ENCODE measurements at regions not wholly inside any gene's neighbourhood (a gene's known extent, or its start where the extent isn't known, plus 50 kb on each side); places are given as distances from the start of the nearest gene placed in this dataset.

DNA sequence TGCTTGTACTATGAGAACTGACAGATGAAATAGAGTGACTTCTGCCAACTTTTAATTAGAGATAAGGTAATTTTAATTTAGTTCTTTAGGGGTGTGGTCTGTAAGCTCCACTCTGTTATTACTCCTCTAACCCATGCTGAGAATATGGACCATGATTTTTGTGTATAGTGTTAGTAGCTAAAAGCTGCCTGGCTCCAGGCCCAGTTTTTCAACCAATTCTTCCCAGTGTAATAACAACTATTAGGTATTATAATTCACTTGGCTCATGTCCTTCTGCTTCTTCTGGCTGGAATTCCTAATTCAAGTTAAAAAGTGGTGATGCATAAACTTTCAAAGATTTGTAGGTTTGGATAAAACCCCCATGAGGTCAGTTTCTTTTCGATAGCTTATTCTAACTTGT, 216.3 kb downstream of the ISL1 start:
- no peak for TF ChIP-seq MYC (IDR thresholded peaks at IDR 0.05; ENCODE audit: low read depth, low read length)
- TF ChIP-seq POLR2A (IDR thresholded peaks at IDR 0.05; ENCODE audit: extremely low read depth, insufficient read length), result no peak
- TF ChIP-seq, protein P1, sequence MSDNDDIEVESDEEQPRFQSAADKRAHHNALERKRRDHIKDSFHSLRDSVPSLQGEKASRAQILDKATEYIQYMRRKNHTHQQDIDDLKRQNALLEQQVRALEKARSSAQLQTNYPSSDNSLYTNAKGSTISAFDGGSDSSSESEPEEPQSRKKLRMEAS (IDR thresholded peaks at IDR 0.05; ENCODE audit: low read depth, low read length), result no peak
- TF ChIP-seq, protein P2, sequence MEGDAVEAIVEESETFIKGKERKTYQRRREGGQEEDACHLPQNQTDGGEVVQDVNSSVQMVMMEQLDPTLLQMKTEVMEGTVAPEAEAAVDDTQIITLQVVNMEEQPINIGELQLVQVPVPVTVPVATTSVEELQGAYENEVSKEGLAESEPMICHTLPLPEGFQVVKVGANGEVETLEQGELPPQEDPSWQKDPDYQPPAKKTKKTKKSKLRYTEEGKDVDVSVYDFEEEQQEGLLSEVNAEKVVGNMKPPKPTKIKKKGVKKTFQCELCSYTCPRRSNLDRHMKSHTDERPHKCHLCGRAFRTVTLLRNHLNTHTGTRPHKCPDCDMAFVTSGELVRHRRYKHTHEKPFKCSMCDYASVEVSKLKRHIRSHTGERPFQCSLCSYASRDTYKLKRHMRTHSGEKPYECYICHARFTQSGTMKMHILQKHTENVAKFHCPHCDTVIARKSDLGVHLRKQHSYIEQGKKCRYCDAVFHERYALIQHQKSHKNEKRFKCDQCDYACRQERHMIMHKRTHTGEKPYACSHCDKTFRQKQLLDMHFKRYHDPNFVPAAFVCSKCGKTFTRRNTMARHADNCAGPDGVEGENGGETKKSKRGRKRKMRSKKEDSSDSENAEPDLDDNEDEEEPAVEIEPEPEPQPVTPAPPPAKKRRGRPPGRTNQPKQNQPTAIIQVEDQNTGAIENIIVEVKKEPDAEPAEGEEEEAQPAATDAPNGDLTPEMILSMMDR (IDR thresholded peaks at IDR 0.05; ENCODE audit: low read depth, low read length), result no peak
- no peak overlapping the region for H3K4me3 ChIP-seq (ENCODE audit: low read depth, low read length)
- DNase-seq (ENCODE audit: low read depth), result no peak

DNA sequence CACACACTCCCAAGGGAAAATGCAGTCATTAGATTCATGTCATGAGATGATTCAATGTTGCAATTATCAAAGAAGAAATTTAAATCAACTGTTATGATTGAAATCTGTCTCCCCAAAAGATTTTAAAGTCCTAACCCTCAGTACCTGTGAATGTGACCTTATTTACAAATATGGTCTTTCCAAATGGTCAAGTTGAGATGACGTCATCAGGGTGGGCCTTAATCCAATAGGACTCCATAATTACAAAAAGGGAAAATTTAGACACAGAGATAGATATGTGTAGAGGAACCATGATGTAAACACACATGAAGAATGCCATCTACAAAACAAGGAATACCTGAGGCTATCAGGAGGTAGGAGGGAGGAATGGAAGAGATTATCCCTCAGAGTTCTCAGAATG, 221.1 kb downstream of the ISL1 start:
- TF ChIP-seq MYC (IDR thresholded peaks at IDR 0.05; ENCODE audit: low read depth, low read length) (no peak), POLR2A (IDR thresholded peaks at IDR 0.05; ENCODE audit: extremely low read depth, insufficient read length) (no peak)
- TF ChIP-seq, protein P1 (IDR thresholded peaks at IDR 0.05; ENCODE audit: low read depth, low read length), result no peak
- TF ChIP-seq, protein P2 (IDR thresholded peaks at IDR 0.05; ENCODE audit: low read depth, low read length), result no peak
- H3K4me3 ChIP-seq (ENCODE audit: low read depth, low read length), result no peak overlapping the region
- DNase-seq (ENCODE audit: low read depth), result no peak

DNA sequence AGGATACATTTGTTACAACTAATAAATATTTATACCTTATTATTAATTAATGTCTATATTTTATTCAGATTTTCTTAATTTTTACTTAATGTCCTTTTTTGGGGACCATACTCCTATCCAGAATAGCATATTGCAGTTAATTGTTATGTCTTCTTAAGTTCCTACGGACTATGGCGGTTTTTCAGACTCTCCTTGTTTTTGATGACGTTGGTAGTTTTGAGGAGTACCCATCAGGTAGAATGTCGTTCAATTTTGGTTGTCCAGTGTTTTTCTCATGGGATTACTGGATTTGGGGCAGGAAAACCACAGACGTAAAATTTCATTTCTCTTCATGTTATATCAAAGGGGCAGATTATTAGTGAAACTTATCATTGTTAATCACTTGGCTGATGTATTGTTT, 223.7 kb downstream of the ISL1 start:
- H3K4me3 ChIP-seq (ENCODE audit: low read depth, low read length), result no peak overlapping the region
- TF ChIP-seq MYC (IDR thresholded peaks at IDR 0.05; ENCODE audit: low read depth, low read length), result no peak
- TF ChIP-seq, protein P2 (IDR thresholded peaks at IDR 0.05; ENCODE audit: low read depth, low read length), result no peak
- TF ChIP-seq, protein P1 (IDR thresholded peaks at IDR 0.05; ENCODE audit: low read depth, low read length), result no peak
- no peak for TF ChIP-seq POLR2A (IDR thresholded peaks at IDR 0.05; ENCODE audit: extremely low read depth, insufficient read length)
- no peak for DNase-seq (ENCODE audit: low read depth)

DNA sequence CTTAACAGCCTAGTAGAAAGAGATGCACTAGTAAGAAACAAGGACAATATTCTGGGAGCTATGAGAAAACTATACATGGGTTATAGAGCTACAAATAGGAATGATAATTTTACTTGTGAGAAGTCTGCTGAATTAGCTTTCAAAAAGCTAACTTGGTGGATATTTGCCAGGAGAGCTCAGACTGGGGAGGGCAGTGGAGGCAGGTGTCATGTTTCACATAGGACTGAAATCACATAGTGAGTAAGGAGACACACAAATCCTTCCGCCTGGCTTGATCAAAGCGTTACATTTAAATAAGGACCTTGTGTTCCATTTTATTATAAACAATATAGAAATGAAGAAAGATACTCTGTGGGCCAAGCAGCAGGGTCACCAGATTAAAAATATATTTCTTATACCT, 235.0 kb downstream of the ISL1 start:
- no peak for DNase-seq (ENCODE audit: low read depth)
- no peak for TF ChIP-seq MYC (IDR thresholded peaks at IDR 0.05; ENCODE audit: low read depth, low read length)
- TF ChIP-seq, protein P2 (IDR thresholded peaks at IDR 0.05; ENCODE audit: low read depth, low read length), result no peak
- TF ChIP-seq, protein P1 (IDR thresholded peaks at IDR 0.05; ENCODE audit: low read depth, low read length), result no peak
- H3K4me3 ChIP-seq (ENCODE audit: low read depth, low read length), result no peak overlapping the region

DNA sequence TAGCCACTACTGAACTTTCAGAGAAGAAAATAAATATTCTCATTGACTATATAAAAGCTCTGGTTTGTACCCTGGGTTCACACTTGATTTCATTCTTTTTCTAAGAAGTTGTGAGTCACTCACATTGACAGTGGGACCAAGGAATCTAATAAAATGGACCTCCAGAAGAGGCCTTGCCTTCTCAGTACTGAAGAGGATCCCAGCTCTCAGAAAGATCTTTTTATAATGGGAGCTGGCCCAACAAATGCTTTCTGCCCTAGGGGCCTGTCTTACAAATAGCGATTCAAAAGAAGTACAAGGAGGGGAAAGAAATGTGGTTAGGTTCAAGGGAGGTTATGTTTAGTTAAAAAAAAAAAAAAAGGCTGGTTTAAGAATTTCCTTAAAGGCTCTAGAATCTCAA, 237.9 kb downstream of the ISL1 start:
- no peak overlapping the region for H3K4me3 ChIP-seq (ENCODE audit: low read depth, low read length)
- TF ChIP-seq MYC (IDR thresholded peaks at IDR 0.05; ENCODE audit: low read depth, low read length) (no peak), POLR2A (IDR thresholded peaks at IDR 0.05; ENCODE audit: extremely low read depth, insufficient read length) (no peak)
- TF ChIP-seq, protein P2 (IDR thresholded peaks at IDR 0.05; ENCODE audit: low read depth, low read length), result no peak
- TF ChIP-seq, protein P1 (IDR thresholded peaks at IDR 0.05; ENCODE audit: low read depth, low read length), result no peak
- DNase-seq (ENCODE audit: low read depth), result no peak

Measured in NB4 (cell line).